Stomach smooth muscle (tissue), 2 donors: ENCODE measurements at regions not wholly inside any gene's neighbourhood (a gene's known extent, or its start where the extent isn't known, plus 50 kb on each side); places are given as distances from the start of the nearest gene placed in this dataset.

Experiments used
- H3K27ac ChIP-seq: one replicate; pipeline ENCODE4 v1.7.0; 2013; ENCODE audit warnings: mild to moderate bottlenecking, low read length, inconsistent platforms
- H3K27me3 ChIP-seq, 2 donors: one replicate each; pipeline ENCODE4 v1.7.0; 2013; ENCODE audit warnings: low read length in 2 of 2; ENCODE audit not compliant: insufficient read depth in 2 of 2, control insufficient read depth in 1 of 2
- H3K36me3 ChIP-seq, 2 donors: one replicate each; pipeline ENCODE4 v1.7.0; 2013; ENCODE audit warnings: low read length in 2 of 2; ENCODE audit not compliant: control insufficient read depth in 2 of 2, insufficient read depth in 2 of 2
- H3K4me1 ChIP-seq: one replicate; pipeline ENCODE4 v1.7.0; 2013; ENCODE audit warnings: low read length; ENCODE audit not compliant: control insufficient read depth, insufficient read depth
- H3K4me3 ChIP-seq, 2 donors: one replicate each; pipeline ENCODE4 v1.7.0; 2013; ENCODE audit warnings: low read length in 2 of 2
- H3K9ac ChIP-seq, 2 donors: one replicate each; pipeline ENCODE4 v1.7.0; 2013; ENCODE audit warnings: low read length in 2 of 2, mild to moderate bottlenecking in 1 of 2
- H3K9me3 ChIP-seq, 2 donors: one replicate each; pipeline ENCODE4 v1.7.0; 2013; ENCODE audit warnings: low read length in 2 of 2; ENCODE audit not compliant: control insufficient read depth in 2 of 2
- donor health status: healthy.
- donor health status: Pancreatic carcinoma.

DNA sequence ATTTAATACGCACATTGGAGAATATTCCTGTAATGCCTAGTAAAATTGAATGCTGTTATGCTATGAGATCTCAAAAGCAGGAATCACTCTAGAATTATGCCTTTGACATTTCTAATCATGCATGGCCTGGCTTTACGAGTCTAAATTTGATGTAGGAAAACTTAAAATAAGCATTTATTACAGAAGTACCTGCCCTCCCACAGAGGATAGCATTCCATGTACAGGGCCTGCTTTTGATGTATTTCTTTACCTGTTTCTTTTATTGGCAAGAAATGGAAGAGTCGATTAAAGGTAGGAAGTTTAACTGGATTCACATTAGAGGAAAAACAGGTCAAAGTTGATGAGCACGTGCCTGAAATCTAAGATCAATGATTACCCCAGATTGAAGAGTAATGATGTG is 219.5 kb downstream of the PCDH7 start:
- H3K4me3 ChIP-seq = no peak overlapping the region
- no peak overlapping the region for H3K27ac ChIP-seq
- H3K9ac ChIP-seq = no peak overlapping the region
- H3K36me3 ChIP-seq = no peaks in the 10 kb centered on the region
- H3K4me1 ChIP-seq = no peaks in the 10 kb centered on the region
- no peaks in the 10 kb centered on the region for H3K9me3 ChIP-seq
- H3K27me3 ChIP-seq = no peaks in the 10 kb centered on the region

DNA sequence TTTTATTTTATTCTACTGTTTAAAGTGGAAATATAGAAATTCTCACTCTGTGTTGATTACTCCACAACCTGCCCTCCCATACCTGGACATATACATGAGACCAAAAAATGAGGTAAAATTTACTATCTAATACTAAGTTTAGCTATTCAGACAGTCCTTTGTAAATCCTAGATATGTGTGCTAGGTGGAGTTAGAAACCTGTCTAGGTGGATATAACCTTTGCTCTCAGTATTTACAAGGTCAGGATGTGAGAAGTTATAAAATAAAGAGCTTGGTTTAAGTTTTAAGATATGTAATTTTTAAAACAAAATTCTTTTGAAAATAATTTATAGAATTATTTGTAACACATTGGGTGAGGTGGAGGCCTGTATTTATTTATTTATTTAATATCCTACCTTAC is 221.5 kb downstream of the PCDH7 start:
- H3K27ac ChIP-seq = no peak overlapping the region
- H3K36me3 ChIP-seq = no peaks in the 10 kb centered on the region
- H3K27me3 ChIP-seq = no peaks in the 10 kb centered on the region
- no peaks in the 10 kb centered on the region for H3K4me1 ChIP-seq
- no peak overlapping the region for H3K4me3 ChIP-seq
- H3K9ac ChIP-seq = no peak overlapping the region
- H3K9me3 ChIP-seq = no peaks in the 10 kb centered on the region

DNA sequence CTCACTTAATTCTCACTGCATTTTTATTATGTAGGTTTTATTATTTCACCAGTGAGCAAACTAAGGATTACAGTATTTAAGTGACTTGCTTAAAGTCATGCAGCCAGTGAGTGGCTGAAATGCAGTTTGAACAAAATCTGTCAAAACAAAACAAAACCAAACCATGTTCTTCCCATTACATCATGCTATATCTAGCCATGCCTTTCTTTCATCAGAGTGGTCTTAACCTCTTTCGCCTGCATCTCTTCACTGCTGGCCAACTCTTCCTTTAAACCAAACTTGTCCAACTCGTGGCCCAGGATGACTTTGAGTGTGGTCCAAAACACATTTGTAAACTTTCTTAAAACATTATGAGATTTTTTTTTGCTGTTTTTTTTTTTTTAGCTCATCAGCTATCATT is 223.2 kb downstream of the PCDH7 start:
- Histone ChIP-seq H3K36me3 (no peaks in the 10 kb centered on the region), H3K4me1 (no peaks in the 10 kb centered on the region), H3K9me3 (no peaks in the 10 kb centered on the region), H3K4me3 (no peak overlapping the region), H3K9ac (no peak overlapping the region), H3K27ac (no peak overlapping the region), H3K27me3 (no peaks in the 10 kb centered on the region)

- Histone ChIP-seq H3K36me3 (peaks cover 0 to 3% of the 10 kb centered on the region in 2 donors), H3K9ac (no peak overlapping the region), H3K4me1 (no peaks in the 10 kb centered on the region), H3K4me3 (no peak overlapping the region), H3K27me3 (no peaks in the 10 kb centered on the region), H3K9me3 (no peaks in the 10 kb centered on the region), H3K27ac (no peak overlapping the region)
Measured at GRCh38 chr4:30945586-30945985, 225.4 kb downstream of the PCDH7 start.

DNA sequence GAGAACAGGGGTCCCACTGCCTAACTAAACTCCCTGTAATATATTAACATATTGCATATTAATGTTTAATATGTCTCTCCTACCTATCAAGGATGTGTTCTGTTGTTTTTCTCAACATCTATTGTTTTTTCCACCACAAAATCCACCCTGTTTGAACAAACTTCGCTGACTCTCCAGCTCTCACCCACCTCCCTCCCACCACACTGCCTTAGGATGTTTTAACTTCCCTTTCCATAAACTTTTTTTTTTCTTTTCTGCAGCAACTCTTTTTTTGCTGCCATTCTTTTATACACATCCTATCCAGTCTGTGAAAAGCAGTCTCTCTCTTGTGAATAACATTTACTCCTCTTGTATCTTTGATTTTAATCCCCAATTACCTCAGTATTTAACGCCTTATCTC is 226.1 kb downstream of the PCDH7 start:
- Histone ChIP-seq H3K4me3 (no peak overlapping the region), H3K4me1 (no peaks in the 10 kb centered on the region), H3K9ac (no peak overlapping the region), H3K9me3 (no peaks in the 10 kb centered on the region), H3K27ac (no peak overlapping the region), H3K27me3 (no peaks in the 10 kb centered on the region), H3K36me3 (peaks cover 0 to 3% of the 10 kb centered on the region in 2 donors)

DNA sequence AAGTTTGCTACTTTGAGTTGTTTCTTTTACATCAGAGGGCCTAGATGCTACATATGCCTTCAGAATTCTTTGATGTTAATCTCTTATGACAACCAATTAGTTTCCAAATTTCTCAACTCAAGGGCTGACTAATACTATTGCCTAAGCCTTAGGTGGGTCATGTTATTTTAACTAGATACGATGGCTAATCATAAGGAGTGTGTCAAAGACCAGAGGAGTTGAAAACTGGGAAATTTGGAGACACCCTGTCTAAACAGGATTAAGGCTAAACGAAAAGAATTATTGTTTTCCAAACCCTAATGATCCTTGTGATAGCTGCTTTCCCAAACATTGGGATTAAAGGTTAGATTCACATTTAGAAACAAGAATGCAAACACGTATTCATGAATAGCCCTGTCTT is 228.5 kb downstream of the PCDH7 start:
- Histone ChIP-seq H3K9me3 (no peaks in the 10 kb centered on the region), H3K9ac (no peak overlapping the region), H3K4me1 (no peaks in the 10 kb centered on the region), H3K27me3 (no peaks in the 10 kb centered on the region), H3K27ac (no peak overlapping the region), H3K4me3 (no peak overlapping the region), H3K36me3 (peaks cover 0 to 3% of the 10 kb centered on the region in 2 donors)

DNA sequence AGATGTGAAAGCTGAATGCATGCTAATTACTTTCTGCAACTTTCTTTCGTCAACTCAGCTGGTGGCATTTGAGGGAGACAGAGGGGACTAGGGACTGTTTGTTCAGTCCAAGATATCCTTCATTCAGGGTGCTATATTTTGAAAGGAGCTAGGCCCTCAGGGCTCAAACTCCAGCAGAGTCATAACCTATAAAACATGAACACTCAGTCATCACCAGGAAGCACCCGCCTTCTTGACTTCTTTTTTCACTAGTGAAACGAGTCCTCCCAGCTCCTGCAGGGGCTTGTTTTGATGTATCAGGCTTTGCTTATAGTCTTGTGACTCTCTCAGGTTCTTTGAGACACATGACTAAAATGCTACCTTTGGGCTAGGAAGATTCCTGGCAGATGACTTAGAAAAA is 230.6 kb downstream of the PCDH7 start:
- H3K4me3 ChIP-seq = no peak overlapping the region
- no peaks in the 10 kb centered on the region for H3K9me3 ChIP-seq
- H3K27ac ChIP-seq = no peak overlapping the region
- H3K4me1 ChIP-seq = no peaks in the 10 kb centered on the region
- H3K9ac ChIP-seq = no peak overlapping the region
- H3K36me3 ChIP-seq = peaks cover 0 to 3% of the 10 kb centered on the region in 2 donors
- no peaks in the 10 kb centered on the region for H3K27me3 ChIP-seq

GRCh38 chr4:30952526-30953219 is 232.5 kb downstream of the PCDH7 start:
- Histone ChIP-seq H3K27me3 (no peaks in the 10 kb centered on the region), H3K4me3 (no peak overlapping the region), H3K9ac (no peak overlapping the region), H3K4me1 (no peaks in the 10 kb centered on the region), H3K27ac (no peak overlapping the region), H3K36me3 (peaks cover 0 to 3% of the 10 kb centered on the region in 2 donors), H3K9me3 (no peaks in the 10 kb centered on the region)

- Histone ChIP-seq H3K4me1 (no peaks in the 10 kb centered on the region), H3K27me3 (no peaks in the 10 kb centered on the region), H3K27ac (no peak overlapping the region), H3K9ac (no peak overlapping the region), H3K4me3 (no peak overlapping the region), H3K36me3 (peaks cover 0 to 3% of the 10 kb centered on the region in 2 donors), H3K9me3 (no peaks in the 10 kb centered on the region)
Measured at GRCh38 chr4:30953799-30954198, 233.6 kb downstream of the PCDH7 start.

DNA sequence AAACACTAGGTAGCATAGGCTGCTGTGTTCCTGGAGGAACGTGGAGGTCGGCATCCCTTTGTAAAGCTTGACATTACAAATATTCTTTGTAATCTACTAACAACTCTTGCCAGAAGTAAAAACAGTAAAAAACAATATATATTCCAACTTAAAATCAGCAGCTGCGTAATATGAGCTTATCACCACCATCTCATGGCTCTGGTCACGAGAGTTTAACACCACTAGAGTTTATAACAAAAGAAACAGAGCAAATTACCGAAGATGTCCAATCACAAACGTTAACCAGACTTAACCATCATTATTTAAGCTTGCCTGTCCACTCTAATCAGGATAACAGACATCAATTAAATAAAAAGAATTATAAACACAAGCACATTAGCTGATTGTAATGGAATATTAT is 236.7 kb downstream of the PCDH7 start:
- H3K27me3 ChIP-seq = no peaks in the 10 kb centered on the region
- H3K9me3 ChIP-seq = no peaks in the 10 kb centered on the region
- H3K27ac ChIP-seq = no peak overlapping the region
- no peak overlapping the region for H3K9ac ChIP-seq
- no peak overlapping the region for H3K4me3 ChIP-seq
- no peaks in the 10 kb centered on the region for H3K36me3 ChIP-seq
- no peaks in the 10 kb centered on the region for H3K4me1 ChIP-seq

DNA sequence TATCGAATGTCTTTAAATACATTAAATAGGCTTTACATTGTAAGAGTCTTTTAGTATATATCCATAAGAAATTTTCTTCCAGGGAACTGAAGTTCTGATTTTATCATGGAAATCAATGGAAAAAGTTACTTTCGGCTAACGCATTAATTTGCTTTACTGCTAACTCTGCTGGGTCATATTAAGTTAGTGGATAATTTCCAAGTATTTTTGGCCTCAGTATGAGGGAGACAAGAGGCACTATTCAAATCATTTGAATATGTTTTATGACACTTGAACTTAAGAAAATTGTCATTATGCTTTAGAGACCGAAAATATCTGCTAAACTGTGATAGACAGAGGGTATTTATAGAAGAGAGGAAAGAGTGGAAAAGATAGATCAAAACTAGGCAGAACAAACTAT is 237.5 kb downstream of the PCDH7 start:
- no peaks in the 10 kb centered on the region for H3K36me3 ChIP-seq
- no peak overlapping the region for H3K27ac ChIP-seq
- no peaks in the 10 kb centered on the region for H3K9me3 ChIP-seq
- H3K9ac ChIP-seq = no peak overlapping the region
- no peak overlapping the region for H3K4me3 ChIP-seq
- H3K27me3 ChIP-seq = no peaks in the 10 kb centered on the region
- H3K4me1 ChIP-seq = no peaks in the 10 kb centered on the region
